ENCODE measurements at regions not wholly inside any gene's neighbourhood (a gene's known extent, or its start where the extent isn't known, plus 50 kb on each side); places are given as distances from the start of the nearest gene placed in this dataset.

DNA sequence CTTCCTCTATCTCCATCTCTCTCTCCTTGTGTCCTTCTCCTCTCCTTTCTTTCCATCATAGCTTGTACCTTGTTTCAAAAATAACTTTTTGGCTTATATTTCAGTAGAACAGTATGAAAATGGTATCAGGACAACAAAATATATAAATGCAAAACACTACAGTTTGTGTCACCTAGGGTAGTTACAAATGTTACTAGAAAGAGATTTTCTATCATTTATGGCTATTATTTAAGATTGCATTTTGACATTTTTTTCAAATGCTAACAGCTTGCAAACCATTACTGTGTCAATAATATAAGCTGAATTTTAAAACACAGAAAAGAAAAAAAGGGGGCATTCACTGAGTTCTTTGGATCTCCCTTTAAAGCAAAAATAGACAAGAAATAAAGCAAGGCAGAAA lies 392.3 kb upstream of the LRRC4C start:
- Histone ChIP-seq H3K36me3 (replicated peaks in 1 of 2; ENCODE audit: control insufficient read depth in 1 of 2, insufficient read depth in 2 of 2, low read length in 2 of 2) (no peaks in the 10 kb centered on the region), H3K27ac (ENCODE audit: extremely low read length, insufficient read depth, low read length) (no peak overlapping the region), H2AFZ (ENCODE audit: low read length) (no peak overlapping the region), H3K27me3 (ENCODE audit: control insufficient read depth in 1 of 2, insufficient read depth in 2 of 2, low read length in 2 of 2) (no peaks in the 10 kb centered on the region), H3K4me2 (ENCODE audit: low read depth, low read length) (no peak overlapping the region), H3K9ac (ENCODE audit: insufficient read depth, low read depth, low read length) (no peak overlapping the region), H4K20me1 (ENCODE audit: insufficient read depth, low read length) (no peaks in the 10 kb centered on the region), H3K4me1 (ENCODE audit: insufficient read depth, low read length) (no peaks in the 10 kb centered on the region), H3K79me2 (ENCODE audit: insufficient read depth, low read length) (no peaks in the 10 kb centered on the region), H3K4me3 (replicated peaks in 1 of 3; ENCODE audit: insufficient read depth in 1 of 3, low read depth in 2 of 3, low read length in 3 of 3) (no peak overlapping the region), H3K9me3 (ENCODE audit: low read length) (peaks cover 83% of the 10 kb centered on the region)
- POLR2A ChIA-PET, result no interaction called here
- in situ Hi-C loops (cut with HindIII; ENCODE audit: extremely low pct_ligation_motif_present, low pct_unique_long_range_greater_than_20kb), result no loop called here
- no peak for FAIRE-seq
- intact Hi-C loops (cut with micrococcal nuclease; ENCODE audit: unreplicated experiment), result no loop called here
- TF ChIP-seq, protein P1, sequence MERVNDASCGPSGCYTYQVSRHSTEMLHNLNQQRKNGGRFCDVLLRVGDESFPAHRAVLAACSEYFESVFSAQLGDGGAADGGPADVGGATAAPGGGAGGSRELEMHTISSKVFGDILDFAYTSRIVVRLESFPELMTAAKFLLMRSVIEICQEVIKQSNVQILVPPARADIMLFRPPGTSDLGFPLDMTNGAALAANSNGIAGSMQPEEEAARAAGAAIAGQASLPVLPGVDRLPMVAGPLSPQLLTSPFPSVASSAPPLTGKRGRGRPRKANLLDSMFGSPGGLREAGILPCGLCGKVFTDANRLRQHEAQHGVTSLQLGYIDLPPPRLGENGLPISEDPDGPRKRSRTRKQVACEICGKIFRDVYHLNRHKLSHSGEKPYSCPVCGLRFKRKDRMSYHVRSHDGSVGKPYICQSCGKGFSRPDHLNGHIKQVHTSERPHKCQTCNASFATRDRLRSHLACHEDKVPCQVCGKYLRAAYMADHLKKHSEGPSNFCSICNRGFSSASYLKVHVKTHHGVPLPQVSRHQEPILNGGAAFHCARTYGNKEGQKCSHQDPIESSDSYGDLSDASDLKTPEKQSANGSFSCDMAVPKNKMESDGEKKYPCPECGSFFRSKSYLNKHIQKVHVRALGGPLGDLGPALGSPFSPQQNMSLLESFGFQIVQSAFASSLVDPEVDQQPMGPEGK (CRISPR knock-in tag; IDR thresholded peaks at IDR 0.05), result no peak
- TF ChIP-seq ZFP1 (CRISPR knock-in tag; IDR thresholded peaks at IDR 0.05), result no peak
- no peak for TF ChIP-seq HOXA5 (CRISPR knock-in tag; IDR thresholded peaks at IDR 0.05)
- no peak for TF ChIP-seq CCDC6 (CRISPR knock-in tag; IDR thresholded peaks at IDR 0.05)
- no peak for TF ChIP-seq MTA3 (CRISPR knock-in tag; IDR thresholded peaks at IDR 0.05)
- TF ChIP-seq GATAD1 (CRISPR knock-in tag; IDR thresholded peaks at IDR 0.05), result no peak
- TF ChIP-seq, protein P2, sequence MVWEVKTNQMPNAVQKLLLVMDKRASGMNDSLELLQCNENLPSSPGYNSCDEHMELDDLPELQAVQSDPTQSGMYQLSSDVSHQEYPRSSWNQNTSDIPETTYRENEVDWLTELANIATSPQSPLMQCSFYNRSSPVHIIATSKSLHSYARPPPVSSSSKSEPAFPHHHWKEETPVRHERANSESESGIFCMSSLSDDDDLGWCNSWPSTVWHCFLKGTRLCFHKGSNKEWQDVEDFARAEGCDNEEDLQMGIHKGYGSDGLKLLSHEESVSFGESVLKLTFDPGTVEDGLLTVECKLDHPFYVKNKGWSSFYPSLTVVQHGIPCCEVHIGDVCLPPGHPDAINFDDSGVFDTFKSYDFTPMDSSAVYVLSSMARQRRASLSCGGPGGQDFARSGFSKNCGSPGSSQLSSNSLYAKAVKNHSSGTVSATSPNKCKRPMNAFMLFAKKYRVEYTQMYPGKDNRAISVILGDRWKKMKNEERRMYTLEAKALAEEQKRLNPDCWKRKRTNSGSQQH (CRISPR knock-in tag; IDR thresholded peaks at IDR 0.05; ENCODE audit: low read depth), result no peak
- no peak for TF ChIP-seq GPN1 (CRISPR knock-in tag; IDR thresholded peaks at IDR 0.05; ENCODE audit: borderline replicate concordance)
- no peak for TF ChIP-seq CAMTA2 (CRISPR knock-in tag; IDR thresholded peaks at IDR 0.05; ENCODE audit: borderline replicate concordance)
- no peak for TF ChIP-seq MAX (IDR thresholded peaks at IDR 0.05)
- no peak for TF ChIP-seq ZNF773 (CRISPR knock-in tag; IDR thresholded peaks at IDR 0.05; ENCODE audit: borderline replicate concordance)
- no peak for TF ChIP-seq ZNF34 (CRISPR knock-in tag; IDR thresholded peaks at IDR 0.05; ENCODE audit: borderline replicate concordance)
- no peak for TF ChIP-seq STAT6 (CRISPR knock-in tag; IDR thresholded peaks at IDR 0.05; ENCODE audit: borderline replicate concordance)
- no peak for DNase-seq (ENCODE audit: low spot score)
- CTCF ChIA-PET (ENCODE audit: low intra/inter-chr PET ratio, low total read pairs), result no interaction called here
- no peak for ATAC-seq
- BruUV-seq (replicated peaks), result no TSS peak
